GM21619 (cell line): ENCODE measurements at regions not wholly inside any gene's neighbourhood (a gene's known extent, or its start where the extent isn't known, plus 50 kb on each side); places are given as distances from the start of the nearest gene placed in this dataset.
"Not testable (repeated sequence)": the region's sequence is repeated elsewhere in the genome, so short reads cannot be mapped to it uniquely, and the experiment has no call there.

Experiments used
- ATAC-seq: cut with Tn5 transposase; IDR thresholded peaks from one replicate; pipeline ENCODE4 v1.9.1; 2021; ENCODE audit not compliant: unreplicated experiment

- ATAC-seq: no peak
Observed at GRCh38 chr6:155807243-155807642, 351.6 kb upstream of the NOX3 start.

- ATAC-seq: no peak
Observed at GRCh38 chr6:155801046-155801445, 345.4 kb upstream of the NOX3 start.

GRCh38 chr6:155798876-155799275 lies 343.2 kb upstream of the NOX3 start:
- not testable (repeated sequence) for ATAC-seq

- ATAC-seq: no peak
Observed at GRCh38 chr6:155795173-155795796, 339.6 kb upstream of the NOX3 start.

- no peak for ATAC-seq
Observed at GRCh38 chr6:155791891-155792290, 336.3 kb upstream of the NOX3 start.

GRCh38 chr6:155791186-155791585 lies 335.5 kb upstream of the NOX3 start:
- no peak for ATAC-seq

- ATAC-seq: no peak
Observed at GRCh38 chr6:155787168-155787567, 331.5 kb upstream of the NOX3 start.

- ATAC-seq: no peak
Observed at GRCh38 chr6:155786528-155786927, 330.9 kb upstream of the NOX3 start.

- no peak for ATAC-seq
Observed at GRCh38 chr6:155782739-155783459, 327.3 kb upstream of the NOX3 start.

- no peak for ATAC-seq
Observed at GRCh38 chr6:155782320-155782731, 326.7 kb upstream of the NOX3 start.

GRCh38 chr6:155779456-155779855 lies 323.8 kb upstream of the NOX3 start:
- no peak for ATAC-seq

- ATAC-seq: no peak
Observed at GRCh38 chr6:155778336-155778735, 322.7 kb upstream of the NOX3 start.

GRCh38 chr6:155771822-155772221 lies 316.2 kb upstream of the NOX3 start:
- no peak for ATAC-seq

GRCh38 chr6:155770856-155771255 lies 315.2 kb upstream of the NOX3 start:
- no peak for ATAC-seq

- no peak for ATAC-seq
Observed at GRCh38 chr6:155770313-155770712, 314.7 kb upstream of the NOX3 start.

GRCh38 chr6:155765275-155766194 lies 309.9 kb upstream of the NOX3 start:
- ATAC-seq: no peak

- no peak for ATAC-seq
Observed at GRCh38 chr6:155762649-155763048, 307.0 kb upstream of the NOX3 start.

GRCh38 chr6:155755452-155755851 lies 299.8 kb upstream of the NOX3 start:
- no peak for ATAC-seq

GRCh38 chr6:155748778-155749177 lies 293.1 kb upstream of the NOX3 start:
- ATAC-seq: not testable (repeated sequence)

- ATAC-seq: no peak
Observed at GRCh38 chr6:155747491-155747890, 291.9 kb upstream of the NOX3 start.

GRCh38 chr6:155740781-155741399 lies 285.3 kb upstream of the NOX3 start:
- no peak for ATAC-seq
